Prostate gland (tissue), 2 donors: ENCODE measurements at regions not wholly inside any gene's neighbourhood (a gene's known extent, or its start where the extent isn't known, plus 50 kb on each side); places are given as distances from the start of the nearest gene placed in this dataset.

Experiments used
- POLR2AphosphoS5 ChIP-seq: sonication (generic); formaldehyde crosslinking; IDR thresholded peaks from one replicate; pipeline ENCODE4 v1.6.1; 2017; ENCODE audit warnings: antibody characterized with exemption
- TF ChIP-seq, protein P1 (sequence below), 4 experiments: fragments of 200-600 bp in 2 of 4; fragments of 450-650 bp in 2 of 4; sonication (generic) in 2 of 4; IDR thresholded peaks; 1 replicate in 3 of 4; 2 replicates in 1 of 4; pipeline ENCODE4 v1.5.1; 2016 to 2019; ENCODE audit warnings: antibody characterized with exemption in 4 of 4, mild to moderate bottlenecking in 2 of 4, moderate library complexity in 2 of 4

DNA sequence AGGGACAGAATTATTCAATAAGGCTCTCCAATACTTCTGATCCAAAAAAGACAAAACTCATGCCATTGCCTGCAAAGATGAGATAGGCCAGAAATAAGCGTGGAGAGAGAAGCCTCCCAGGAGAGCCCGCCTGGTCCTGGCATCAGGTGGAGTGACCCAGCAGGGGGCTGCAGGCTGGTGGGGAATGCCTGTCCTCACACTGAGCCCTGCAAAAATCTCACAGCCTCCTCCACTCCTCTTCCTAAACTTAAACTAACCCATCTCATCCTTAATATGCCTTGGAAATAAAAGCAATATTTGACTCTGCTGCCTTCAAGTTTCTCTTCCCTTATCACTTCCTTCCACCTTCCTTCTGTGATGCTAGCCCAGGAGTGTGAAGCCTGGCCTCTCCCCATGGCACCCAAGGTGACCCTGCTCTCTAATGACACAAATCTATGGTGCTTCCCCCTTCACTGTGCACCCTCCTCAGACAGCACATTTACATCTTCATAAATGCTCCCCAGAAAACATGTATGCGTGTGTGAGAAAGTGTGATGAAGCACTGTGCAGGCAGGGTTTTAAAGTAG lies 218.4 kb downstream of the ANAPC1 start:
- TF ChIP-seq, protein P1, sequence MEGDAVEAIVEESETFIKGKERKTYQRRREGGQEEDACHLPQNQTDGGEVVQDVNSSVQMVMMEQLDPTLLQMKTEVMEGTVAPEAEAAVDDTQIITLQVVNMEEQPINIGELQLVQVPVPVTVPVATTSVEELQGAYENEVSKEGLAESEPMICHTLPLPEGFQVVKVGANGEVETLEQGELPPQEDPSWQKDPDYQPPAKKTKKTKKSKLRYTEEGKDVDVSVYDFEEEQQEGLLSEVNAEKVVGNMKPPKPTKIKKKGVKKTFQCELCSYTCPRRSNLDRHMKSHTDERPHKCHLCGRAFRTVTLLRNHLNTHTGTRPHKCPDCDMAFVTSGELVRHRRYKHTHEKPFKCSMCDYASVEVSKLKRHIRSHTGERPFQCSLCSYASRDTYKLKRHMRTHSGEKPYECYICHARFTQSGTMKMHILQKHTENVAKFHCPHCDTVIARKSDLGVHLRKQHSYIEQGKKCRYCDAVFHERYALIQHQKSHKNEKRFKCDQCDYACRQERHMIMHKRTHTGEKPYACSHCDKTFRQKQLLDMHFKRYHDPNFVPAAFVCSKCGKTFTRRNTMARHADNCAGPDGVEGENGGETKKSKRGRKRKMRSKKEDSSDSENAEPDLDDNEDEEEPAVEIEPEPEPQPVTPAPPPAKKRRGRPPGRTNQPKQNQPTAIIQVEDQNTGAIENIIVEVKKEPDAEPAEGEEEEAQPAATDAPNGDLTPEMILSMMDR (IDR thresholded peaks at IDR 0.05) = no peak
- no peak for TF ChIP-seq POLR2AphosphoS5
